ENCODE measurements at regions not wholly inside any gene's neighbourhood (a gene's known extent, or its start where the extent isn't known, plus 50 kb on each side); places are given as distances from the start of the nearest gene placed in this dataset.

- H3K36me3 ChIP-seq = no peaks in the 10 kb centered on the region
- H3K27ac ChIP-seq = no peak overlapping the region
- no peak overlapping the region for H3K4me3 ChIP-seq
- intact Hi-C loops (cut with DNase I; ENCODE audit: low total_unique reads) = no loop called here
- H3K9me3 ChIP-seq = no peaks in the 10 kb centered on the region
- H3K4me1 ChIP-seq = peaks cover 0 to 20% (median 17%) of the 10 kb centered on the region in 4 donors
- no peak for TF ChIP-seq CTCF (IDR thresholded peaks at IDR 0.05)
- H3K27me3 ChIP-seq = no peaks in the 10 kb centered on the region
- no peak for DNase-seq
Observed at GRCh38 chr6:11855743-11856142, 77.1 kb upstream of the ADTRP start.

- no peaks in the 10 kb centered on the region for H3K27me3 ChIP-seq
- no peaks in the 10 kb centered on the region for H3K9me3 ChIP-seq
- DNase-seq = no peak
- no peak overlapping the region for H3K4me3 ChIP-seq
- no peak for TF ChIP-seq CTCF (IDR thresholded peaks at IDR 0.05)
- H3K27ac ChIP-seq = no peak overlapping the region
- intact Hi-C loops (cut with DNase I; ENCODE audit: low total_unique reads) = no loop called here
- H3K36me3 ChIP-seq = no peaks in the 10 kb centered on the region
- H3K4me1 ChIP-seq = peaks cover 0 to 23% (median 17%) of the 10 kb centered on the region in 4 donors
Observed at GRCh38 chr6:11854408-11855165, 76.0 kb upstream of the ADTRP start.

GRCh38 chr6:11853678-11854407, 75.2 kb upstream of the ADTRP start:
- Histone ChIP-seq H3K9me3 (no peaks in the 10 kb centered on the region), H3K27me3 (no peaks in the 10 kb centered on the region), H3K4me1 (peaks cover 0 to 30% (median 19%) of the 10 kb centered on the region in 4 donors), H3K36me3 (no peaks in the 10 kb centered on the region), H3K27ac (no peak overlapping the region), H3K4me3 (no peak overlapping the region)
- DNase-seq = no peak
- intact Hi-C loops (cut with DNase I; ENCODE audit: low total_unique reads) = no loop called here
- TF ChIP-seq CTCF (IDR thresholded peaks at IDR 0.05) = no peak

DNA sequence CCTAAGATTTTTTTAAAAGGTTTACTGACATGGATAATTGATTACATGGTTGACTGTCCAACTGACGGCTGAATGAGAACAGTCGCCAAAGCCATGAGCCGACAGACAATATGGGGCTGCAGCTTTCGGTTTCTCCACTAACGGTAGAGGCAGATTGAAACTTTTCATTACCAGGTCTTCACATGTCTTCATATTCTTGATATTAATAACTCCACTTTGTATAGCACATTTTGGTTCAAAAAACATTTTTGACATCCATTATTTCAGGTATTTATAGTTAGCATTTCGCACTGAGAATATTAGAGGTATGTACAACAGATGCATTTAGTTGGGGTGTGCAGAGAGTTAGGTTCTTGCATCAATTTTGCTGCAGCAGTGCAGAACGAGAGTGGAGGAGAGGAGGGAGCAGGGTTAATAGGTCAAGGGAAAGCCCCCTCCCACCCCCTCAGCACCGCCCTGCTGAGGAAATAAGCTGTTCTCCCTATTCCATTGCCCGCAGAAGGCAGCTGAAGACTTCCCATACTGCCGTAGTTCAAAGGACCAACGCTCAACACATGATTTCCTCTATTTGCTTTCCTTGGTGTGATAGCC, 73.6 kb upstream of the ADTRP start:
- no peak overlapping the region for H3K27ac ChIP-seq
- DNase-seq = no peak

GRCh38 chr6:11851387-11851786, 72.8 kb upstream of the ADTRP start:
- H3K4me1 ChIP-seq = peaks cover 0 to 30% (median 19%) of the 10 kb centered on the region in 4 donors
- no peak overlapping the region for H3K4me3 ChIP-seq
- intact Hi-C loops (cut with DNase I; ENCODE audit: low total_unique reads) = no loop called here
- no peaks in the 10 kb centered on the region for H3K9me3 ChIP-seq
- H3K36me3 ChIP-seq = no peaks in the 10 kb centered on the region
- TF ChIP-seq CTCF (IDR thresholded peaks at IDR 0.05) = no peak
- H3K27ac ChIP-seq = no peak overlapping the region
- no peaks in the 10 kb centered on the region for H3K27me3 ChIP-seq
- DNase-seq = no peak

More for the DNA sequence above, 73.6 kb upstream of the ADTRP start:
- no peaks in the 10 kb centered on the region for H3K9me3 ChIP-seq
- peaks cover 0 to 30% (median 19%) of the 10 kb centered on the region in 4 donors for H3K4me1 ChIP-seq
- H3K4me3 ChIP-seq = no peak overlapping the region
- no peak for TF ChIP-seq CTCF (IDR thresholded peaks at IDR 0.05)
- H3K36me3 ChIP-seq = no peaks in the 10 kb centered on the region
- no peaks in the 10 kb centered on the region for H3K27me3 ChIP-seq
- intact Hi-C loops (cut with DNase I; ENCODE audit: low total_unique reads) = no loop called here
